Lung (tissue), 11 donors: ENCODE measurements at regions not wholly inside any gene's neighbourhood (a gene's known extent, or its start where the extent isn't known, plus 50 kb on each side); places are given as distances from the start of the nearest gene placed in this dataset.

Experiments used
- ATAC-seq: fragments of 200-7000 bp; cut with Tn5 transposase; one replicate; pipeline ENCODE4 v1.9.1; 2020; ENCODE audit warnings: moderate number of reproducible peaks; ENCODE audit not compliant: insufficient read depth, low FRiP score
- DNase-seq, 3 donors: peaks; one replicate each; pipeline ENCODE4 v3.0.0-alpha.2; 2013 to 2017
- H3K27ac ChIP-seq, 2 donors: one replicate each; pipeline ENCODE4 v1.5.1; 2013; ENCODE audit warnings: mild to moderate bottlenecking in 2 of 2, moderate library complexity in 2 of 2, control low read depth in 1 of 2, inconsistent platforms in 1 of 2, low read depth in 1 of 2, low read length in 1 of 2
- H3K27me3 ChIP-seq, 3 donors: one replicate each; pipeline ENCODE4 v1.5.1; 2013; ENCODE audit warnings: low read length in 2 of 3; ENCODE audit not compliant: control insufficient read depth in 3 of 3, insufficient read depth in 3 of 3
- H3K36me3 ChIP-seq, 4 donors: one replicate each; pipeline ENCODE4 v1.5.1; 2013; ENCODE audit warnings: low read length in 4 of 4, mild to moderate bottlenecking in 1 of 4, moderate library complexity in 1 of 4; ENCODE audit not compliant: control insufficient read depth in 4 of 4, insufficient read depth in 4 of 4
- H3K4me1 ChIP-seq, 5 donors: one replicate each; pipeline ENCODE4 v1.5.1; 2013; ENCODE audit warnings: low read length in 5 of 5, mild to moderate bottlenecking in 2 of 5, moderate library complexity in 1 of 5; ENCODE audit not compliant: control insufficient read depth in 5 of 5, insufficient read depth in 5 of 5
- H3K4me3 ChIP-seq: one replicate; pipeline ENCODE4 v1.5.1; 2013; ENCODE audit warnings: mild to moderate bottlenecking, control low read depth, moderate library complexity
- H3K9ac ChIP-seq, 2 donors: one replicate each; pipeline ENCODE4 v1.5.1; 2013; ENCODE audit warnings: low read length in 2 of 2, control low read depth in 1 of 2; ENCODE audit not compliant: insufficient read depth in 1 of 2
- H3K9me3 ChIP-seq, 4 donors: one replicate each; pipeline ENCODE4 v1.5.1; 2013; ENCODE audit warnings: low read length in 3 of 4, mild to moderate bottlenecking in 1 of 4, moderate library complexity in 1 of 4; ENCODE audit not compliant: control insufficient read depth in 4 of 4, insufficient read depth in 3 of 4
- WGBS, 2 donors: extraction: QIAGEN DNeasy Blood & Tissue Kit; methylation state at CpG; one replicate each; pipeline ENCODE4 v1.1.7; 2013; 5-methylcytosine and 5-hydroxymethylcytosine counted together
- TF ChIP-seq, protein P1 (sequence below): IDR thresholded peaks from 2 replicates; pipeline ENCODE4 v1.5.1; 2012; ENCODE audit warnings: mild to moderate bottlenecking; ENCODE audit errors: control extremely low read depth, extremely low read depth
- donor health status: control.
- donor health status: control.
- donor health status: Bipolar disorder and iron deficiency.
- donor health status: healthy.
- donor health status: DM: yes; HTN: yes; CAD: no.

DNA sequence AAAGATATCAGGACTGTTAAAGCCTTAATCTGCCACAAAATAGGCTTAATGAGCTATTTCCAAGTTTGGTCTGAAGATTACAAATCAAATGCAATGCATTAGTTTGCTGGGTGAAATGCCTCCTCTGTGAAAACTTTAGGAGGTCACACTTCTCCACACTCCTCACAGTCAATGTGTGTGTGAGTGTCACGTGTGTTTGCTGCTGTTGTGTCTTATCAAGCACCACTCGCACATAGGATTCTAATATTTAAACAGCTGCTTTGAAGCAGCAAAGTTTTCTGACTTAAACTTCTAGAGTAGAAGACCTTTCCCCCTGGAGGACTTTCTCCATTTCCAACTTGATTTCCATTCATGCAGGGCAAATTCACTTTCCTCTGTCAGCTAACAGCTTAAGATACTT, 203.2 kb upstream of the PEX5L start:
- 61 to 80% methylated on average over 2 of the region's 2 CpGs for WGBS, 2 donors
- Histone ChIP-seq H3K27ac (no peak overlapping the region), H3K4me1 (no peaks in the 10 kb centered on the region), H3K36me3 (no peaks in the 10 kb centered on the region), H3K9ac (no peak overlapping the region), H3K9me3 (peaks cover 0 to 4% (median 0%) of the 10 kb centered on the region in 4 donors), H3K4me3 (no peak overlapping the region), H3K27me3 (no peaks in the 10 kb centered on the region)
- DNase-seq (no peak), ATAC-seq (no peak)
- TF ChIP-seq, protein P1, sequence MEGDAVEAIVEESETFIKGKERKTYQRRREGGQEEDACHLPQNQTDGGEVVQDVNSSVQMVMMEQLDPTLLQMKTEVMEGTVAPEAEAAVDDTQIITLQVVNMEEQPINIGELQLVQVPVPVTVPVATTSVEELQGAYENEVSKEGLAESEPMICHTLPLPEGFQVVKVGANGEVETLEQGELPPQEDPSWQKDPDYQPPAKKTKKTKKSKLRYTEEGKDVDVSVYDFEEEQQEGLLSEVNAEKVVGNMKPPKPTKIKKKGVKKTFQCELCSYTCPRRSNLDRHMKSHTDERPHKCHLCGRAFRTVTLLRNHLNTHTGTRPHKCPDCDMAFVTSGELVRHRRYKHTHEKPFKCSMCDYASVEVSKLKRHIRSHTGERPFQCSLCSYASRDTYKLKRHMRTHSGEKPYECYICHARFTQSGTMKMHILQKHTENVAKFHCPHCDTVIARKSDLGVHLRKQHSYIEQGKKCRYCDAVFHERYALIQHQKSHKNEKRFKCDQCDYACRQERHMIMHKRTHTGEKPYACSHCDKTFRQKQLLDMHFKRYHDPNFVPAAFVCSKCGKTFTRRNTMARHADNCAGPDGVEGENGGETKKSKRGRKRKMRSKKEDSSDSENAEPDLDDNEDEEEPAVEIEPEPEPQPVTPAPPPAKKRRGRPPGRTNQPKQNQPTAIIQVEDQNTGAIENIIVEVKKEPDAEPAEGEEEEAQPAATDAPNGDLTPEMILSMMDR, result no peak

DNA sequence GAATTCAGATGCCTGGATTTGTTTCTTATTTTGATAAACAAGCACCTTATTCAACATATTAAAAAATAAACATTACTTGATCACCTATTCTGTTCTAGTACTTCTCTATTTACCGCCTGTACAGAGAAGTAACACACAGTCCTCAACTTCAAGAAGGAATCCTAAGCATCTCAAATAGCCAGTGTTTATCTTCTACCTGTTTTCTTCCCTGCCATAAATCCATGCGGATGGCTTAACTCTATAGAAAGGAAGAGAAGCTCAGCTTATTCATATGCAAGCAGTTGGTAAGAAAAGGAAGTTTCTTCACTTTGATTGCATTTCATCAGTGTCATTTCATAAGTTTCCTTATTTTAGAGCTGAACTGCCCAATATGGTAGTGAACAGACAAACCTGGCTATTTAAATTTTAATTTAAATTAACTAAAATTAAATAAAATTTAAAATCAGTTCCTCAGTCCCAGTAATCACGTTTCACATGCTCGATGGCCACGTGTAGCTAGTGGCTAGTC, 210.0 kb upstream of the PEX5L start:
- WGBS, 2 donors, result 59 to 60% methylated on average over 5 of the region's 5 CpGs
- ATAC-seq (no peak), DNase-seq (no peak)
- Histone ChIP-seq H3K27ac (no peak overlapping the region), H3K4me3 (no peak overlapping the region), H3K4me1 (no peaks in the 10 kb centered on the region), H3K36me3 (no peaks in the 10 kb centered on the region), H3K9me3 (no peaks in the 10 kb centered on the region), H3K27me3 (no peaks in the 10 kb centered on the region), H3K9ac (no peak overlapping the region)
- TF ChIP-seq, protein P1, result no peak

DNA sequence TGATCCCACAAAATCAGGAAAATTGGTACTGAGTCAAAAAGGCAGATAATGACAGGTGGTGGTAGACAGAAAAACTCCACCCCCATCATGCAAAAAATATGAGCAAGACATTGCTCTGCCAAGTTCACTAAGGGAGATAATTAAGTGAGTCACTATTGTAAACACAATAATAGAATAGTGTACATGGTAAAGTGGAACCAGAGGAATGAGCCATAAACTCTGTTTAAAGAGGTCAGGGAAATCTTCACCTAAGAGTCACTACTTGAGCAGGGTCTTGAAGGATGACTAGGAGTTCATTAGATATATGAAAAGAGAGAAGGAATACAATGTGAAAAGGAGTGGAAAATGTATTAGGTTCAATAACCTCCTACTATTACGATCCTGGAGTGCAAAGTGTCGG, 213.4 kb upstream of the PEX5L start:
- no peak overlapping the region for H3K9ac ChIP-seq
- H3K4me3 ChIP-seq, result no peak overlapping the region
- no peaks in the 10 kb centered on the region for H3K9me3 ChIP-seq
- H3K36me3 ChIP-seq, result no peaks in the 10 kb centered on the region
- ATAC-seq (no peak), DNase-seq (no peak)
- no peak overlapping the region for H3K27ac ChIP-seq
- no peaks in the 10 kb centered on the region for H3K27me3 ChIP-seq
- TF ChIP-seq, protein P1, result no peak
- 77 to 80% methylated on average over 2 of the region's 2 CpGs for WGBS, 2 donors
- H3K4me1 ChIP-seq, result no peaks in the 10 kb centered on the region

DNA sequence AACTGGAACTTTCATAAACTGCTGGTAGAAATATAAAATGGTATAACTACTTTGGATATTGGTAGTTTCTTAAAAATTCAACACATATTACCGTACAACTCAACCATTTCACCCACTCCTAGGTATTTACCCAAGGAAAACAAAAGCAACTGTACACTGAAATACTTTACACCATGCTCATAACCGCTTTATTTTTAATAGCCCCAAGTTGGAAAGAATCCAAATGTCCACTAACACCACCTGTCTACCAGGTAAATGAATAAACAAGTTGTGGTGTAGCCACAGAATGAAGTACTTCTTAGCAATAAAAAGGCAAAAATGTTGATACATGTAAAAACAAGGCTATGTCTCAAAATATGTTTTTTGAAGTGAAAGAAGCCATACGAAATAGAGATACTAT, 215.9 kb upstream of the PEX5L start:
- Histone ChIP-seq H3K36me3 (no peaks in the 10 kb centered on the region), H3K4me3 (no peak overlapping the region), H3K9ac (no peak overlapping the region), H3K4me1 (no peaks in the 10 kb centered on the region), H3K9me3 (no peaks in the 10 kb centered on the region), H3K27ac (no peak overlapping the region), H3K27me3 (no peaks in the 10 kb centered on the region)
- WGBS, 2 donors, result 66 to 81% methylated on average over 3 of the region's 3 CpGs
- TF ChIP-seq, protein P1, result no peak
- ATAC-seq (no peak), DNase-seq (peak in 1 of 3 donors; percentile 4)
